ENCODE measurements at regions not wholly inside any gene's neighbourhood (a gene's known extent, or its start where the extent isn't known, plus 50 kb on each side); places are given as distances from the start of the nearest gene placed in this dataset.

DNA sequence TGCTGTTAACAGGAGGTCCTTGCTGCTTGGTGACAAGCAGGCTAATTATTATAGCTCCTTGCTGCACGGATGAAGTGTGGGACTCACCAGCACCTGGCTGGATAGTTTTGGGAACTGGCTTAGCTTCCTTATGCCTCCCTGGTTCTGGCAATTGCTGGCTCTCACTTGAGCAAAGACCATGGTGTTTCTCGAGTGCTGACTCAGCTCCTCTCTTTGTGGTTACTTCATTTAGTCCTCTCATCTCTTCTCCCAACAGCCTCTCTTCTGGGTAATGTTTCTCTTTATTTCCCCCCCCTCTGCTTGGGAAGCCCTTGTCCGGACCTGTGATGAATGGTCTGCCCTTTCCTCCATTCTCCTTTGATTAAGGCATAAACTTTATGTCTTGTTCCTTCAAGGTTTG is 100.4 kb downstream of the CBLL2 start:
- TF ChIP-seq, protein P1, sequence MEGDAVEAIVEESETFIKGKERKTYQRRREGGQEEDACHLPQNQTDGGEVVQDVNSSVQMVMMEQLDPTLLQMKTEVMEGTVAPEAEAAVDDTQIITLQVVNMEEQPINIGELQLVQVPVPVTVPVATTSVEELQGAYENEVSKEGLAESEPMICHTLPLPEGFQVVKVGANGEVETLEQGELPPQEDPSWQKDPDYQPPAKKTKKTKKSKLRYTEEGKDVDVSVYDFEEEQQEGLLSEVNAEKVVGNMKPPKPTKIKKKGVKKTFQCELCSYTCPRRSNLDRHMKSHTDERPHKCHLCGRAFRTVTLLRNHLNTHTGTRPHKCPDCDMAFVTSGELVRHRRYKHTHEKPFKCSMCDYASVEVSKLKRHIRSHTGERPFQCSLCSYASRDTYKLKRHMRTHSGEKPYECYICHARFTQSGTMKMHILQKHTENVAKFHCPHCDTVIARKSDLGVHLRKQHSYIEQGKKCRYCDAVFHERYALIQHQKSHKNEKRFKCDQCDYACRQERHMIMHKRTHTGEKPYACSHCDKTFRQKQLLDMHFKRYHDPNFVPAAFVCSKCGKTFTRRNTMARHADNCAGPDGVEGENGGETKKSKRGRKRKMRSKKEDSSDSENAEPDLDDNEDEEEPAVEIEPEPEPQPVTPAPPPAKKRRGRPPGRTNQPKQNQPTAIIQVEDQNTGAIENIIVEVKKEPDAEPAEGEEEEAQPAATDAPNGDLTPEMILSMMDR (IDR thresholded peaks at IDR 0.05 in 4 of 5, conservative IDR thresholded peaks at IDR 0.05 in 1 of 5), result no peak
- TF ChIP-seq POLR2A (IDR thresholded peaks at IDR 0.05), result no peak

Measured in gastrocnemius medialis (tissue), 4 donors.